ENCODE measurements at regions not wholly inside any gene's neighbourhood (a gene's known extent, or its start where the extent isn't known, plus 50 kb on each side); places are given as distances from the start of the nearest gene placed in this dataset.
"Not testable (repeated sequence)": the region's sequence is repeated elsewhere in the genome, so short reads cannot be mapped to it uniquely, and the experiment has no call there.

DNA sequence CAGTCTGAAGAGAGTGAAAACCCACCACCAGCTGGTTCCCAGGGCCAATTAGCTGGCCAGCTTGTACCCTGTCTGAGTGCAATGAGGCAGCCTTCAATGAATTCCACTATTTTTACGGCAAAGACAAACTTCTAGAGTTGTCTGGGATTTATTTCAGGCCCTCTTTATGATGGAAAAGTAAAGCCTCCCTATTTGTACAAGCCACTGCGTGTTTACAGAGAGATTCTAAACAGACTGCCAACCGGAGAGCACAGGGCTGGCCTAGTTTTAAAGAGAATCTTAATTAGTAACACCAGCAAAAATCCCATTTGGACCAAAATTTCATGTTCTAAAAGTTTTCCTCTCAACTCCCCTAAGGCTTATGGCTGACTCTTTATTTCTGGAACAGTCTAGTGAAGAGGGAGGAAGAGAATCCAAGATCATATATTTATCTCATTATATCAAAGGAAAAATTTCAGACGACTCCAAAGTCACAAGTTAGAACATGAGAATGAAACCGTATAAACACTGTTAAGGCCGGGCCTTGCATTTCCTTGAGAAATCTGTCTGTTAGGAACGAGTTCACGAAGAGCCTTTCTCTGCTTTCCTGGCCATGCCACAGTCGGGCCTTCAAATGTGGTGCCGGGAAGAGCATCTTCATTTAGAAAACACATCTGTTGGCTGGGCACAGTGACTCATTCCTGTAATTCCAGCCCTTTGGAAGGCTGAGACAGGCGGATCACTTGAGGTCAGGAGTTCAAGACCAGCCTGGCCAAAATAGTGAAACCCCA lies 724.6 kb upstream of the NRP1 start:
- no peak for DNase-seq

DNA sequence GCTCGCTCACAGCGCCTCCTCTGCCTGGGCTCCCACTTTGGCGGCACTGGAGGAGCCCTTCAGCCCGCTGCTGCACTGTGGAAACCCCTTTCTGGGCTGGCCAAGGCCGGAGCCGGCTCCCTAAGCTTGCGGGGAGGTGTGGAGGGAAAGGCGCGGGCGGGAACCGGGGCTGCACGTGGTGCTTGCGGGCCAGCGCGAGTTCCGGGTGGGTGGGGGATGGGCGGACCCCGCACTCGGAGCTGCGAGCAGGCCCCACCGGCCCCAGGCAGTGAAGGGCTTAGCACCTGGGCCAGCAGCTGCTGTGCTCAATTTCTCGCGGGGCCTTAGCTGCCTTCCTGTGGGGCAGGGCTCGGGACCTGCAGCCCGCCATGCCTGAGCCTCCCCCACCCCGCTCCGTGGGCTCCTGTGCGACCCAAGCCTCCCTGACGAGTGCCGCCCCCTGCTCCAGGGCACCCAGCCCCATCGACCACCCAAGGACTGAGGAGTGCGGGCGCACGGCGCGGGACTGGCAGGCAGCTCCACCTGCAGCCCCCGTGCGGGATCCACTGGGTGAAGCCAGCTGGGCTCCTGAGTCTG lies 721.0 kb upstream of the NRP1 start:
- DNase-seq: not testable (repeated sequence)

DNA sequence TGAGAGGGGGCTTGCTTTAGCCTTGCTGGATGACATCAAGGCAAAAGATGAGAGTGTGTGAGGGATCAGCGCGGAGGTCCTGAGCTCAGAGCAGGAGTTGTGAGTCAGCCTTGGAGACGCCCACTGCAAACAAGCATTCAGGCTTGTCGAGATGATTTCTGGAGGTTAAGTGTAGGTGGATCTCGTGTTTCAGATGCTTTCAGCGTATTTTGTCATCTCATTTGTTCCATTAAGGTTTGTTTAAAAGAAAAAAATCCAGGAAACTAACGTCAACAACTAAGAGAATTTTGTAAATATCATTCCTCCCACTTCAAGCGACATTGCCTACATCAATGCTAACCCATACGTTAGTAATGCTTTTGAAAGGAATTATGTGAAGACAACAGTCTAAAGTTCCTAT lies 715.4 kb upstream of the NRP1 start:
- no peak for DNase-seq

DNA sequence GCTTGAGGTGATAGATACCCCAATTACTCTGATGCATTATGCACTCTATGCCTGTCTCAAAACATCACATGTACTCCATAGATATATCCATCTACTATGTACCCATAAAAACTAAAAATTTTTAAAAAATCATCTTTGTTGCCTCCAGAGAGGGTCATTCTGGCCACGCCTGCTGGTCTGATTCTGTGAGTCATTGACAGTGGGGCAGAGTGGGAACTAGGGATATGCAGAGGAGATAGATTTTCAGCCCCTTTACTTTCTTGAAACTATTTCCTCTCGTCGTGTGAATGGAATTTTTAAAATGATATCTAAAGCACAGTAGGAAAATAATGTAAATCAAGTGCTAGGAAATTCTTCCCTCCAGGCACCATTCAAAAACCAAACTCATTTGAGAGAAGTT lies 715.0 kb upstream of the NRP1 start:
- no peak for DNase-seq

DNA sequence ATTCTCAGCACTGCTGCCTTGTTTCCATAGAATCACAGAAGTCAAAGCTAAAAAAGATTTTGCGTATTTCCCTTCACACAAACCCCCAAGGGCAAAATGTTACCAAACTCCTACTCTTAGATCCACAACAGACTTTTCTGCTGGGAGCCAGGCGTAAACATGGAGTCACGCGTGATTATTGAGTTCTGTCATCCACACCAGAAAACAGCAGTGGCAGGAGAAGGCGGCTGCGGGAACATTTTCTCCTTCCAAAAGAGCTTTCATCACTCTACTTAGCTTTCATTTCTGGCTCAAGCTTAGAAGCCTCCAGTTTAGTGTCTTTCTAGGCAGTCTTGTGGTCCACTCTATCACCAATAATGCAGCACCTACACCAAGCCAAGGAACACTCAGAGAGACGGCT lies 712.9 kb upstream of the NRP1 start:
- no peak for DNase-seq

DNA sequence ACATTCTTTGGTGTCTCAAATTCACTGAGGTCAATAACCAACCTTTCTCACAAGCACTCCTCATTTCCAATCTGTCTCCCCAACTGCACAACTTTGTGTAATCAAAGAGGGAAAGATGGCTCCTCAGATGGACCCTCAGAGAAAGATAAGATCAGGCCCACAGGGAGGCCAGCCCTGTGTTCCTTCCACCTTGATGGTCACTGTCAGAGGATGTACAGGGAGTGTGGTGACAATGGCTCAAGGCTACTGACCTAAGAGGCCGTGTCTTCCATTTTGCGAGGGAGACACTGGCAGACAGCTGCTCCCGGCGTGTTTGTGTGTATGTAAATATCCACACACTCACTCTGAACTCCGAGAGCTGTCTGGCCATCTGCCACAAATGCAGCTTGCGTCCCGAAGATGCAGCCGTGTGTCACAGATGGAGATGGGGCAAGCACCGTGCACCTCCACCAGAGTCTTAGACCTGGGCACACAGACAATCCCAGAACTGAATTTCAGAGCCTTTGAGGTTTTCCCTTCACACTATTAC lies 712.1 kb upstream of the NRP1 start:
- DNase-seq: no peak

DNA sequence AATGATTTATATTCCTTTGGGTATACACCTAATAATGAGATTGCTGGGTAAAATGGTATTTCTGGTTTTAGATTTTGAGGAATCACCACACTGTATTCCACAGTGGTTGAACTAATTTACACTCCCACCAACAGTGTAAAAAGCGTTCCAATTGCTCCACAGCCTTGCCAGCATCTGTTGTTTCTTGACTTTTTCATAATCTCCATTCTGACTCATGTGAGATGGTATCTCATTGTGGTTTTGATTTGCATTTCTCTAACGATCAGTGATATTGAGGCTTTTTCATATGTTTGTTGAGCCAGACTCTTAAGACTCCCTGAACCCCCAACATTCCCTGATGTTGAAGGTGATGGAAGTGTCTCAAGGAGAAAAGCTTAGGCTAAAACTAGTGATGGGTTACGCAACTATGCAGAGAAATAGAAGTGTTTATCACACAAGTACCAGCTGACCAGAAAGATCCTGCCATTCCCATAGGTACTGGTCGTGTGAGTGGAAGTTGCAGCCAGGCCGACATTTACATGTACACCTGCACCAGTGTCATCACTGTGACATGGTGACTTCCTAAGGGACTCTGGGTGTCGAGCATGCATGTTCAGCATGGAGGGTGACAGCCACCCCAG lies 711.2 kb upstream of the NRP1 start:
- DNase-seq: no peak

DNA sequence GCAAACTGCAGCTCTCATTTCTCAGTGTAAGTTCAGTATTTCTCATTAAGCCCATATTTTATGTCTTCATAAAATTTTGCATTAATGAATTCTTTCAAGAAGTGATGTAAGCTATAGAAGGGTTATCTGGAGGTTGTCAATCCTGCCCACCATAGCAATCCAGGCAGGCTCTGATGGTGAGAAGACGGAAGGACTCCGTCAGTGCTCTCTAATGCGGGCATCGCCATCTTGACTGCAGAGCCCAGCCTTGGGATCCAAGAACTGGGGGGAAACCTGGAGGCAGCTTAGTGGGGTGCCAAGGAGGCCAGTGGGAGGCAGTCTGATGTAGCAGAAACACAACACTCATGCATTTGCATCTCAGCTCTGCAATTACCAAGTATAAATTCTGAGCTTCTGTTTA lies 707.4 kb upstream of the NRP1 start:
- DNase-seq: no peak

DNA sequence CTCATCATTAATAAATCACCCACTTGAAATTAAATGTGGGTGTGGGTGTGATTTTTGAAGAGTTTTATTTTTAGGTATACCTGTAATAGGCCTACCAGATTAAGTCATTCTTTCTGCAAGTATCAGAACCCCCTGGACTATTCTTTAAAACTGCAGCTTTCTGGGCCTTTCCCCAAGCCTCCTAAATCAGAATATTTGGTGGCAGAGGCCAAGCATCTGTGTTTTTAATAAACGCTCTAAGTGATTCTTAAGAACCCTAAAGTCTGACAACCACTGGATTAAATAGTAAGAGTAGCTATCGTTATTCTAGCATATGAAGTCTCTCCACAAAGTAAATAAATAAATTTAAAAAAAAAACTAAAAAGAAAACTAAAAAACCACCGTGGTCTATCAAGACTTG lies 703.0 kb upstream of the NRP1 start:
- no peak for DNase-seq

DNA sequence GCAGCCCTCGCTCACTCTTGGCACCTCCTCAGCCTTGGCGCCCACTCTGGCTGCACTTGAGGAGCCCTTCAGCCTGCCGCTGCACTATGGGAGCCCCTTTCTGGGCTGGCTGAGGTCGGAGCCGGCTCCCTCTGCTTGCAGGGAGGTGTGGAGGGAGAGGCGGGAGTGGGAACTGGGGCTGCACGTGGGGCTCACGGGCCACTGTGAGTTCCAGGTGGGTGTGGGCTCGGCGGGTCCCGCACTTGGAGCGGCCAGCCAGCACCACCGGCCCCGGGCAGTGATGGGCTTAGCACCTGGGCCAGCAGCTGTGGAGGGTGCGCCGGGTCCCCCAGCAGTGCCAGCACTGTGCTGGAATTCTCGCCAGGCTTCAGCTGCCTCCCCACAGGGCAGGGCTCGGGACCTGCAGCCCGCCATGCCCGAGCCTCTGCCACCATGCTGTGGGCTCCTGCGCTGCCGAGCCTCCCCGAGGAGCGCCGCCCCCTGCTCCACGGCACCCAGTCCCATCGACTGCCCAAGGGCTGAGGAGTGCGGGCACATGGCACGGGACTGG lies 700.8 kb upstream of the NRP1 start:
- DNase-seq: not testable (repeated sequence)

DNA sequence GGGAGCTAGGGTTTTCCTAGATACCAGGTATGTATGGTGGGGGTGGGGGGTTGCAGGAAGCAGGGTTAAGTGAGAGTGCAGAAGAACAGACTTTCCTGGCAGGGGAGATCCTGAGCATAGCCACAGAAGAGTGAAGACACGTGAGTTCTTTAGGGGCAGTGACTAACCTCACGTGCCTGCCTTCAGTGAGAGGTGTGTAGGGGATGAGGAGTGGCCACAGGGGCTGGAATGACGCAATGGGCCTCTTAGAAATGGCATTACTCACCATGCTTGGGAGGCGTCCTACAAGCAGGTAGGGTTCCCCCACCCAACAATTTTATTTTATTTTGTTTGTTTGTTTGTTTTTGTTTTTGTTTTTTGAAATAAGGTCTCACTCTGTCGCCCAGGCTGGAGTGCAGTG lies 698.6 kb upstream of the NRP1 start:
- no peak for DNase-seq

DNA sequence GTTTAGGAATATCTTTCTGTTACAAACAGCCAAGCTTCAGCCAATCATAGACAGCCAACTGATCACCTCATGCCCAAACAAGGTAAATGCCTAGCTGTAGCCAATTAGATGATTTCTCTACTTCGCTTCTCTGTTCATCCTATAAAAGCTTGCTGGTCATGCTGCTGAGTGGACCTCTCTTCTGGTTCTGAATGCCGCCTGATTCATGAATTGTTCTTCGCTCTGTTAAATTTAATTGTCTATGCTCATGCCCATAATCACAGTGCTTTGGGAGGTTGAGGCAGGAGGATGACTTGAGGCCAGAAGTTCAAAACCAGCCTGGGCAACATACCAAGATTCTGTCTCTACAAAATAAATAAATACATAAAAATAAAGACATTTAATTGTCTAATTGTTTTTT lies 698.1 kb upstream of the NRP1 start:
- no peak for DNase-seq

DNA sequence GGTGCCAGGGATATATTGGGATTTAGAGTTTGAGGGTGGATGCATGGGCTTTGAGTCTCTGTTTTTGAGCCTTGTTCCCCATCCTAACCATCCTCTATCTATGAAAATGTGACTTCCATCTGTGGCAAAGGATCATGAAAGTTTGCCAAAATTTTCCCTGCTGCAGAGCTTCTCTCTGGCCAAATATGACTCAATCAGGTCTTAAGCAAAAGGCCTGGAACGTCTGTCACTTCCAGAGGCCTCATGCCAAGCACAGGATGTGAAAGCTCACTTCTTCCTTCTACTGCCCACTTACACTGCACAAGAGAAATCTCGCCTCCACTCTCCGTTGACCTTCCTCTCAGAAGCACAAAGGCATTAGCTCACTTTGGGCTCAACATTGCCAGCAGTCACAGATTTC lies 696.9 kb upstream of the NRP1 start:
- no peak for DNase-seq

DNA sequence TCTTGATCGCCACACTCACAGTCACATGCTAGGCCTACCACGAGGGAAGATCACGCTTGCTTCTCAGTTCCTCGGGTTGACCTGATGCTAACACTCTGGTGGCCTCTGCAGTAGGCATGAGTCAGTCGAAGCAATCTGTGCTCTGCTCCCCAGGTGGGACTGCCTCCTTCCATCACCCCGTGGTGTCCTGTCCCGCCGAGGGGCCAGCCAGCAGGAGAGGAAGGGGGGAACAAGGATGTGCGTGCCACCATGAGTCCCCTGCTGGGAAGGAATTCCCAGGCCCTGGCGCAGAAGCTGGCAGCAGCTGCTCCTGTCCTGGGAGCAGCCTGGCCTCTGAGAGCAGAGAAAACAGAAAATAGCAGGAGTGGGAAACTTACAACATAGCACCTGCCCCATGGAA lies 695.0 kb upstream of the NRP1 start:
- DNase-seq: no peak

DNA sequence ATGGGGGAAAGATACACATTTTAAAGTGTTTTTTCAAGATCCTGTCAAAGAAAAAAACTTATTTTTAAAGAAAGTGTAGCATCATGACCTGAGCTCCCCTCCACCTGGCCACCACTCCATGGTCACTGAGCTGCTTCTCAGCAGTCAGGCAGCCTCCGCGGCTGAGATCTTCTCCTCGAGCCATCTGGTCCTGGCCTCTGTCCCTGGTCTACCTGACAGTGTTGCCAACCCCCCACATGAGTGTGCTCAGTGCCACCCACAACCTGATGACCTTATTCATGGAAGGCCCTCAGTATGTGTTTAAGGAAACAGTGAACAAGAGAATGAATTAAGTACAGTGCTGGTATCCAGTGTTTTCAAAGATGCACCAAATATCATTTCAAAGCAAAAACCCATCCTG lies 694.5 kb upstream of the NRP1 start:
- no peak for DNase-seq

DNA sequence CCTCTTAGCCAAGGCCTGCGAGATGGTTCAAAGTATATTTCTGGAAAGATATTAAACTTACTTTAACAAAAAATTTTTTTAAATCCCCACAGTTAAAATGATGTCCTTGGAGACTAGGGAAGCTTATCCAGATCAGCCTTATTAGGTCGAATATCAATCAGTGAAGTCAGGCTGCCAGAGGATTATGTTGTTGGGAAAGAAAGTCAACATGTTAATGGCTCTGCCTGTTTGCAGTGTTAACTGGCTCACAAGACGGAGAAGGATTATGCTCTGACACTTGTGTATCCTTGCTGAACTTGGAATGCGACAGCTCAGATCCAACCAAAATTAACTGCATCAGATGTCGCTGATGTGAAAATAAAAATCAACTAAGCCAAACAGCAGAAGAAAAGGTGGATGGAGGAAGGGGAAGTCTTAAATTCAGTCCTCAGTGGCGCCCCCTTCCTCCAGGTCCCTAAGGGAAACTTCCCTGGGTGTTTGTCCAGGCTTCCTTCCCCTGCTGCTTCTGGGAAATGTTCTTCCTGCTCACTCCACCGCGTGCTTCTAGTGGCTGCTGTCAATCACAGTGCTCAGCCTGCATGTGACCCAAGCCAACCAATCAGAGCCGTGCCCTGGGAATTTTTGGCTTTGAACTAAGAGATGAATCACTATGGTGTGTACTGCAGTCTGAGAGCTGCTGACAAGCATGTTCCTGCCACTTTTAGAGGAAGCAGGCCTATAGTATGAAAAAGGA lies 690.4 kb upstream of the NRP1 start:
- DNase-seq: peak; percentile 13

DNA sequence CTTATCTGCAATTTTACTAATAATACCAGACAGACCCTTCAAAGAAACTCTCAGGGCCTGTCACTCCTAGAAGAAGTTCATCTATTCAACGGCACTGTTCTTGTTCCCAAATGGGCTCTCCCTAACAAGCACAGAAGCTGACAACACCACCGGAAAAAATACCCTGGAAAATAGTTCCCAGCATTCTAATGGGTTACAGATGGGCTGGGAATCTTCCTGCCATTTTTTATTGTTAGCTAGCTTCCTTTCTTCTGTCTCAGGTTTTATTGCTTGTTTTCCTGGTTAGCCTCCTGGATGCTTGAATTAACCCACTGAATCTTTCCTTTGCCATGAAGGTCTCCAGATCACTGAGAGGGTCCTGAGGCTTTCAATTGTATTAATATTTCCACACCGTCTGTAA lies 689.8 kb upstream of the NRP1 start:
- DNase-seq: no peak

DNA sequence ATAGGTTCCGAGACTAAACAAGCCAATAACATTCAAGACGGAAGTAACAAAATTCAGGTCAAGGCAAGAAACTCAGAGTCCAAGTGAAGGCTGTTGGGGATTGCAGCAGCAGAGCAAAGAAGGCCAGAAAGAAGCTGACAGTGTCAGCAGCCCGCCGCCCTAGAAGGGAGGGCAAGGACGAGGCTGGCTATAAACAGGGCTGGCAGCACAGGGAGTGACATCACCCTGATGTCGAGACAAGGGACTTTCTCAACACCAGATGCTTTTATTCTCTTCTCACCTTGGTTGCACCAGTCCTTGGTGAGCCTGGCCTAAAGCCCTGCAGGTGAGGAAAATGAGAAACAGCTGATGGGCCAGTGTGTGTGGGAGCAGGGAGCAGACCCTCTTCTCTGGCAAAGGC lies 687.7 kb upstream of the NRP1 start:
- no peak for DNase-seq

DNA sequence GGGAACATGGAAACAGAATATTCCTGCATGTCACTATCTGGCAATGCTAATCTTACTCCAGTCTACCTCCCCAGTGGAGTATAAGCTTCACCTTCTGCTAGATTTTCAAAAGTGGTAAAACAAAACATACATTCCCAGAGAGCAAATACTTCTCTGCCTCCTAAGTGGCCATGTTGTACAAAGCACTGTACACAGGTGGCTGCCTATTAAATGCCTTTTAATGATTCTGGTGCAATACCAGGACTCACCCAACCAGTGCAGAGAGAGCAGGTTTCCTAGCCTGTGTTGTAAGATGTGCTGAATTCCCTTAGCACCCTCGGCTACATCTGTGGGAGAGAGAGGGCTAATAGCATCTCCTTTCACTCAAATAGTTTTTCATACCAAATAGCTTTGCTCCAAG lies 684.3 kb upstream of the NRP1 start:
- no peak for DNase-seq

DNA sequence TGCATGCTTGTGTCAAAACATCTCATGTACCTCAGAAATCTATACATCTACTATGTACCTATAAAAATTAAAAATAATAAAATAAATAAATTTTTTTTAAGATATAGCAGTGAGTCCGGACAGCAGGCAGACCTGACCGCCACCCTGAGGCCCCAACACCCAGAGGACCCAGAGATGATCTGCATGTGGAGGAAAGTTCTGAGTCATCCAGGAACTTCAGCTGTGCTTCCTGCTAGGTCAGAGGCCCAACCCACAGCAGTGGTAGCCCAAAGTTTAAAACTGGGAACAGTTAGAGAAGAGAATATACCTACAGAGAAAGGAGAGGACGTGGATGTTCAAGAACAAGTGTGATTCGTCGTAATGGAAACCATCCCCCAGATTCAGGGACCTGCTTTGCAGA lies 683.7 kb upstream of the NRP1 start:
- peak; percentile 13 for DNase-seq

DNA sequence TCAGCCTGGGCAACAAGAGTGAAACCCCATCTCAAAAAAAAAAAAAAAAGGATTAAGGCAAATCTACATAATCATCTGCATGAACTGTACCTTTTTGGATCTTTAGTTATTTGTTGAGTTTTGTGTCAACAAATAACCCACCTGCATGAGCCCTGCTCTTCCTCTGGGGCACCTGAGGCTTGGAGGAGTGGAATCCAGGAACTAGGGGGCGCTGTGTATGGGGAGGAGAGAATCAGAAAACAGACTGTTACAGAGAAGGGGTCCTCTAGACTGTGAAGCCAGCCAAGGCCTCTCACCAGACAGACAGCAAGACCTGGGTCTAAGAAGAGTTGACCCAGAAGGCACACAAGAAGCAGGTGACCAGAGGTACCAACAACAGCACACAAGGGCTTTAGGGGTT lies 682.8 kb upstream of the NRP1 start:
- DNase-seq: no peak

DNA sequence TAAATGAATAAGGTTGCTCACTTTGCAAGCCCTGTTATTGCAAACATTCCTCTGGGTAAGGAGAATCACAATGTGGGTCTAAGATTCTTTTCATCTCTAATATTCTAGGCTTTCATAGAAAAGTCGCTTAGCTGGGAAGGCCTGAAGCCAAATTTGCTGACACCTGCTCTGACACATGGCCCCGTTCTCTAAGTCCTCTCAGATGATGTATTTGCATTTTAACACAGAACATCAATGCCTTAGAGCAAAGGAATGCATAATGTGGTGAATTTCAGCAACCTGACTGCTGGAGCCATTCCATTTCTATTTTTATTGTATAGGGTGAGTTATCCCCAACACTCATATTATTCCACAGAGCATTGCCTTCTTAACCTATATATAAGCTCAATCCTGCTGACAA lies 682.1 kb upstream of the NRP1 start:
- no peak for DNase-seq

DNA sequence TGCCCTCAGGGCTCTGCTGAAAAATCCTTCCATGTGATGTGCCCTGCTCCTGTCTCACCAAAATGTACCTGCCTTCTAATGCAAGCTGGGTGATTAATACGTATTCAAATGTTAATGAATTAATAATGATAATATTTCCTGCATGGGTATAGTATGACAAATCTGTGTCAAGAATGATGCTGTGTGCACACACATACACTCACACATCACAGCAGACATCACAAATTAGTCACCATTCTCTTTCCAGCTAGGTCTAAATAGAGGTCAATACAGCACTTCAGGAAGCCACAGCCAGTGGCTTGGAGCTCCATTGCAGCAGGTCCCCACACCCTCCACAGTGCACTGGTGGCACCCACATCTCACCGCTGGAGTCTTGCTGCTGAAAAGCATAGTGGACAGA lies 681.2 kb upstream of the NRP1 start:
- DNase-seq: no peak

All from dermis blood vessel endothelial cell (primary cell).